Colonic mucosa (tissue), 4 donors: ENCODE measurements at regions not wholly inside any gene's neighbourhood (a gene's known extent, or its start where the extent isn't known, plus 50 kb on each side); places are given as distances from the start of the nearest gene placed in this dataset.

Source experiments
- DNase-seq: peaks from one replicate; pipeline ENCODE4 v3.0.0-alpha.2; 2020
- H3K27ac ChIP-seq: fragments of 200-600 bp; one replicate; pipeline ENCODE4 v1.8.0; 2021
- H3K27me3 ChIP-seq: fragments of 200-600 bp; one replicate; pipeline ENCODE4 v1.8.0; 2021
- H3K36me3 ChIP-seq: fragments of 200-600 bp; one replicate; pipeline ENCODE4 v1.8.0; 2021
- H3K4me1 ChIP-seq: fragments of 200-600 bp; one replicate; pipeline ENCODE4 v1.8.0; 2021; ENCODE audit warnings: mild to moderate bottlenecking
- H3K4me3 ChIP-seq: fragments of 200-600 bp; one replicate; pipeline ENCODE4 v1.8.0; 2021
- H3K9ac ChIP-seq, 2 donors: one replicate each; pipeline ENCODE4 v1.7.0; 2013; ENCODE audit warnings: control low read depth in 2 of 2, low read depth in 2 of 2, low read length in 2 of 2
- H3K9me3 ChIP-seq: fragments of 200-600 bp; one replicate; pipeline ENCODE4 v1.8.0; 2021
- CTCF ChIP-seq: fragments of 200-600 bp; IDR thresholded peaks from one replicate; pipeline ENCODE4 v1.8.0; 2022; ENCODE audit warnings: antibody characterized with exemption, mild to moderate bottlenecking
- intact Hi-C: fragments of 100-400 bp; cut with DNase I; formaldehyde crosslinking; loops from one replicate; pipeline ENCODE4 v1.14.1; 2022
- donor health status: healthy.
- donor health status: DM: no; HTN: no; CAD: no.
- donor health status: DM: no; HTN: no; CAD: no.

GRCh38 chr4:179631321-179631720 lies 2189.1 kb upstream of the AGA start:
- no peaks in the 10 kb centered on the region for H3K9me3 ChIP-seq
- intact Hi-C loops = no loop called here
- DNase-seq = no peak
- no peak overlapping the region for H3K9ac ChIP-seq
- no peak overlapping the region for H3K27ac ChIP-seq
- no peaks in the 10 kb centered on the region for H3K27me3 ChIP-seq
- H3K4me1 ChIP-seq = no peaks in the 10 kb centered on the region
- no peak for TF ChIP-seq CTCF
- H3K36me3 ChIP-seq = no peaks in the 10 kb centered on the region
- H3K4me3 ChIP-seq = no peak overlapping the region

GRCh38 chr4:179634862-179635261 lies 2192.6 kb upstream of the AGA start:
- H3K4me1 ChIP-seq = no peaks in the 10 kb centered on the region
- no peaks in the 10 kb centered on the region for H3K9me3 ChIP-seq
- no peaks in the 10 kb centered on the region for H3K36me3 ChIP-seq
- no peak overlapping the region for H3K4me3 ChIP-seq
- no peaks in the 10 kb centered on the region for H3K27me3 ChIP-seq
- no peak for DNase-seq
- H3K9ac ChIP-seq = no peak overlapping the region
- intact Hi-C loops = no loop called here
- H3K27ac ChIP-seq = no peak overlapping the region
- TF ChIP-seq CTCF = no peak

- H3K27ac ChIP-seq = no peak overlapping the region
- intact Hi-C loops = no loop called here
- TF ChIP-seq CTCF = no peak
- H3K9ac ChIP-seq = no peak overlapping the region
- no peaks in the 10 kb centered on the region for H3K4me1 ChIP-seq
- H3K4me3 ChIP-seq = no peak overlapping the region
- no peak for DNase-seq
- no peaks in the 10 kb centered on the region for H3K9me3 ChIP-seq
- H3K27me3 ChIP-seq = no peaks in the 10 kb centered on the region
- no peaks in the 10 kb centered on the region for H3K36me3 ChIP-seq
Measured at GRCh38 chr4:179662522-179662921, 2220.3 kb upstream of the AGA start.

- Histone ChIP-seq H3K27me3 (no peaks in the 10 kb centered on the region), H3K9me3 (no peaks in the 10 kb centered on the region), H3K4me1 (no peaks in the 10 kb centered on the region), H3K4me3 (no peak overlapping the region), H3K27ac (no peak overlapping the region), H3K36me3 (no peaks in the 10 kb centered on the region), H3K9ac (no peak overlapping the region)
- no peak for TF ChIP-seq CTCF
- no peak for DNase-seq
- intact Hi-C loops = no loop called here
Measured at GRCh38 chr4:179663641-179664429, 2221.6 kb upstream of the AGA start.

- Histone ChIP-seq H3K9ac (no peak overlapping the region), H3K9me3 (no peaks in the 10 kb centered on the region), H3K4me3 (no peak overlapping the region), H3K36me3 (no peaks in the 10 kb centered on the region), H3K27ac (no peak overlapping the region), H3K4me1 (no peaks in the 10 kb centered on the region), H3K27me3 (no peaks in the 10 kb centered on the region)
- no peak for DNase-seq
- intact Hi-C loops = no loop called here
- TF ChIP-seq CTCF = no peak
Measured at GRCh38 chr4:179664430-179665027, 2222.3 kb upstream of the AGA start.
